NCI-H1930 (cell line): ENCODE measurements at regions not wholly inside any gene's neighbourhood (a gene's known extent, or its start where the extent isn't known, plus 50 kb on each side); places are given as distances from the start of the nearest gene placed in this dataset.
"Not testable (repeated sequence)": the region's sequence is repeated elsewhere in the genome, so short reads cannot be mapped to it uniquely, and the experiment has no call there.

Experiments
- DNase-seq, 2 experiments: peaks; one replicate each; lab custom pipeline; 2025; lab: John Stamatoyannopoulos, UW

DNA sequence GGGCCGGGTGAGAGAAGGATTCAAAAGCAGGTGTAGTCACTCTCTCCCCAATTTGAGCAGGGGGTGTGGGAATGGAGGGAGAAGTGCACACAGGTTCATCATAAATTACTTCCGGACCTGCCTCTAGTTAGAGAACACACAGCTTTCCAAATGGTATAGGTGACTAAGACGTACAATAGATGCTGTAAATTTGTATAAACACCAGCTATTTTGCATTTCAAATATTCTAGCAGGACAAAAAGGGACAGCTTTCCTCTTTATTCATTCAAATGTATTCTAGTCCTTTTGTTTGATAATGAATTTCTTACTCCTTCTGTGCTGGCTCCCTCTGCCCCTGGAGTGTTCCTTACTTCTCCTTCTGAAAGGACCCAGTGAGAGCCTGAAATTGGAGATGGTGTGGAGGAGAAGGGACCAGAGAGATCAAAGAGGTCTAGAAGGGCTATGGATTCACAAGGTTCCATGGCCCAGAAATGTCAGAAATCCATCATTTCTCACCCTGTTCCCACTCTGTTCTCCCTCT, 53.2 kb upstream of the SH3BP4 start:
- DNase-seq, result no peak

DNA sequence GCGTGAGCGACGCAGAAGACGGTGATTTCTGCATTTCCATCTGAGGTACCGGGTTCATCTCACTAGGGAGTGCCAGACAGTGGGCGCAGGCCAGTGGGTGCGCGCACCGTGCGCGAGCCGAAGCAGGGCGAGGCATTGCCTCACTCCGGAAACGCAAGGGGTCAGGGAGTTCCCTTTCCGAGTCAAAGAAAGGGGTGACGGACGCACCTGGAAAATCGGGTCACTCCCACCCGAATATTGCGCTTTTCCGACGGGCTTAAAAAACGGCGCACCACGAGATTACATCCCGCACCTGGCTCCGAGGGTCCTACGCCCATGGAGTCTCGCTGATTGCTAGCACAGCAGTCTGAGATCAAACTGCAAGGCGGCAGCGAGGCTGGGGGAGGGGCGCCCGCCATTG, 63.4 kb upstream of the SH3BP4 start:
- not testable (repeated sequence) for DNase-seq

DNA sequence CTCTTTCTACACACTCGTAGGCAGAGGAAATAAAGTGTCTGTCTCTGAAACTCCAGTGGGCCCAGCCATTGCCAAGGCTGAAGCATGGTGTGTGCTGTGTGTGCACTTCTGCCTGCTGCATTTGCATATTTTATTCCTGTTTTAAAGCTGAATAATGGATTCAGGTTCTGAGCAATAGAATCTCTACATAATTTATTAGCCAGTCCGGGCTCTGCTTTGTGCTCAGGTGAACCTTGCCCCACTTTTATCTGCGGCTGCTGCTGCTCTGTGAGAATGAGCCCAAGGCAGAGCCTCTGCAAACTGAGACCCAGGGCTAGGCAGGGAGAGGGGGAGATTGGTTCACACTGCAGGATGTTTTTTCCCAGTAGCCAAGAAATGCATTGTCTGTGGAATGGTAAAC, 64.6 kb upstream of the SH3BP4 start:
- DNase-seq, result no peak

DNA sequence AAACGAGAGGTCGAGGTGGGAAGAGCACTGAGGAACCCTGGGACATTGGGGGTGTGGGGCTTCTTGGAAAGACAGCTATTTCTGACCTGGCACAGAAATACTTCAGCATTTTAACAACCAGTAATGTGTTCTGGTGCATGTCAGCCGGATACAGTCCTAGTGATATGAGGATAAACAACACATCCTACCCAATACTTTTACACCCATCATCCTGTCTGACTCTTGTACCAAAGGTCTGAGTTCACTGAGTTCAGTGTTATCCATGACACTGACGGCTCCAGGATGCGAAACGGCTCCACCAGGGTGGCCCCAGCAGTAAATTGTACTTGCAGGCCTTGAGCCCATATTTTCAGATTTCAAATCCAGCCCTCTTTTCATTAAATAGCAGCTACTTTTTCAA, 65.9 kb upstream of the SH3BP4 start:
- DNase-seq, result no peak

DNA sequence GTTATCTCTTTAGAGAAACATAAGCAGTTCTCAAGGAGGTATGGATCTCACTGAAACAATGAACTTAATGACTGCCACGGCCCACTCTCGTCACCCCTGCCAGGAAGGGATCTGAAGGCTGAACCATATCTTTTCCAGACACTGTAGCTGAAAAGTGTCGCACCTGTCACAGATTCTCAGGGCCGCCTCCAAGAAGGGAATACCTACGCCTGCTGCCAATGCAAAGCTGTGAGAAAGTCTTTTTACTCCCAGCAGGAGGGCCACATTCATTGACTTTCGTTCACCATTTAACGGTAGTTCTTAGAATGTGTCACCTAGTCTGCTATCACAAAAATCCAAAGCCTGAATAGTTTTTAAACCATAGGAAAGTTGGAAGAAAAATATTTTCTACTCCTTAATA, 66.7 kb upstream of the SH3BP4 start:
- no peak for DNase-seq

DNA sequence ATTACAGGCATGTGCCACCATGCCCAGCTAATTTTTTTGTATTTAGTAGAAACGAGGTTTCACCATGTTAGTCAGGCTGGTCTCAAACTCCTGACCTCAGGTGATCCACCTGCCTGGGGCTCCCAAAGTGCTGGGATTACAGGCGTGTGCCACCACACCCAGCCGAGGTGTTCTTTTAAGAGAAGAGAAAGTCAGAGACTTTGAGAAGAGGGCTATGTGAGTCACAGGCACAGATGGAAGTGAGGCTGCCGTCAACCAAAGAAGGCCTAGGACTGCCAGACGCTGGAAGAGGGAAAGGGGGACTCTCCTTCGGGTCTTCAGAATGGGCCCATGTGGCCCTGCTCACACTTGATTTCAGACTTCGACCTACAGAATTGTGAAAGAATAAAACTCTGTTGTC, 67.2 kb upstream of the SH3BP4 start:
- no peak for DNase-seq

DNA sequence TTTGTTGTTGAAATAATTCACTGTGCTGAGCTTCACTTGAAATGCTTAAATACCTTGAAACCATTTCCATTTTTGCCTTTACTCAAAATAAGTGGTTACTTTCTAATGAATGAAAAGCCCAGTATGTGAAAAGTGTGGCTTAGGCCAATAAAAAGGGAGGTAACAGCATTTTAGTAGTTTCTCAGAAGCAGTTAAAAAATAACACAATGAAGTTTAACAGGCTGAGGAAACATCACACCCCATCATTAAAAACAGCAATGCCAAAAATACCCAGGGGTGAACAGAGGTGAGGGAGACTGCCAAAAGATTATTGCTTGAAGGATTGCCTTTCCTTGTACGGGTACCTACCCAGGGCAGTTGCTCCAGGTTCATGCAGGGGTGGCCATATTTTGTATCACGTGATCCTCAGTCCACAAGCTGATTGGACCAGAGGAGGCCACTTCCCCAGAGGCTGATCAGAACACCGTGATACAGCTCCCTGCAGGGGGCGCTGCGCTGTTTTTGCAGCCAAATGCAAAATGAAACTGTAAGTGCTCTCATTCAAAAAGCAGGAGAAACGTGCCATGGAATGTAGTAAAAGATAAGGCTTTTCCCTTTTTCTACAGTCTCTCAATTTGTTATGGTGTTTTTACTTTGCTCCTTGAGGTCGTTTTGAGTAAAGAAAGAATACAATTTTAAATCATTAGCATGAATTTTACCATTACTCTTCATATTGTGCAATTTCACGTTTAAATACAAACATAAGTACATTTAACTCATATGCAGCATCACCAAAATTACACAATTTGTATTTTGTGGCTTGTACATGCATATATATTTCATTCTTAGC, 70.2 kb upstream of the SH3BP4 start:
- peak; percentile 29 to 34 for DNase-seq

DNA sequence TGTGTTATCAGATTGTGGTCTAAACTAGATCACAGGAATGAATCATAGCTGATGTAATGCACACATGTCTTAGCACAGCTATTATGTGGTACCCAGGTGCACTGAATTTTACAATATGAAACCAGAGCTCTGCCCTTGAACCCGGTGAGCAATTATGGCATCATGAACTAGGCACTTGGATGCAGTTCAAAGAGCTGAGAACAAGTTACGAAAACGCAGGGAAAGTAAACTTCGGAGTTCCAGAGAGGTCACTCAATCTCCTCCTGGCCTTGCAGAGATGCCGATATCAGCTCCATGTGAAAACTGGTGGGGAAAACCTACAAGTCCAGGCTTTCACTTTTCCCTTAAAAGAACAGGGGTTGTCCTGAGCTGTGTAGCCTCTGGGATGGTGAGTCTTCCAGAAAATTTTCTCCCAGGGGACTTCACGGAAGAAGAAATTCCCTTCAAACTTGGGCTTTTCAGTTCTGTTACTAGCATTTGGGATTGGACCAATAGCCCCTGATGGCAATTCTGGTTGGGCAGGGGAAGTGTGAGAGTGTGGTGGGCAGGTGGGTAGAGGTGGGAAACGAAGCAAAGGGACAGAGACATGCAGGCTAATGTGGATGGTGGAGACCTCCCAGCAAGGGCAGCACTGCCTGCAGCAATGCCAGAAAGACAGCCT, 71.1 kb upstream of the SH3BP4 start:
- no peak for DNase-seq

DNA sequence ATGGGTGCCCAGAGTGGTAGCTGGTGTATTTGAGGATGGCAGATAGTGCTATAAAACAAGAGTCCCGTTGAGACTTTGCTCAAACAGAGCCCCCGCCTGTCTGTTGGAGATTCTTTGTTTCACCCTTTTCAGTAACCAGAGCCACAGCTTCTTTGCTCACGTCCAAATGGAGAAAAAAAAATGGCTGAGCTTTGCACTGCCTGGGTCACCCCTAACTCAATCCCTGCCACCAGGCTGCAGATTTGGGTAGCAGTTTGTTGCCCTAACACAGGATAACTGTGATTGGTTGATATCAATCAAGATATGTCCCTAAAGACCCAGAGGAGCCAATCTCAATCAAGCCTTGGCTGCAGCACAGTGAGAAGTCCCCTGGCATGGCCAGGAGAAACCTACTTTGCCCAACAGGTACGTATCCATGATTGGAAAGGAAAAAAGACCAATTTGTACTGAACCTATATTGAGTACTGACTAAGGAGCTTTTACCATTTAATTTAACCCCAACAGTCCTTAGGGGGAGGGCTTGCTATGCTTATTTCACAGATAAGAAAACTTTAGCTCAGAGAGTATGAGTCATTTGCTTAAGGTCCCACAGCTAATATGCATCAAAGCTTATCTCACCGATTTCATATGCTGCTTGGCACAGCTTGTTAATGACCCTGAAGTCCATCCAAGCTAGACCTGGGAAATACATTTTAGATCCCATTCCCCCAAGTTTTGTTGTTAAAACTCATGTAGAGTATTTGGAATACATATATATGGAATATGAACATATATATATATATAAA, 72.0 kb upstream of the SH3BP4 start:
- no peak for DNase-seq

DNA sequence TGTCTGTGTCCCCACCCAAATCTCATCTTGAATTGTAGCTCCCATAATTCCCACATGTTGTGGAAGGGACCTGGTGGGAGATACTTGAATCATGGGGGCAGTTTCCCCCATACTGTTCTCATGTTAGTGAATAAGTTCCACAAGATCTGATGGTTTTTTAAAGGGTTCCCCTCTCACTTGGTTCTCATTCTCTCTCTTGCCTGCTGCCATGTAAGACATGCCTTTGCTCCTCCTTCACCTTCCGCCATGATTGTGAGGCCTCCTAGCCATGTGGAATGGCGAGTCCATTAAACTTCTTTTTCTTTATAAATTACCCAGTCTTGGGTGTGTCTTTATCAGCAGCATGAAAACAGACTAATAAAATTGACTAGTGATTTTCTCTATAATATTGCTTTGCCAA, 75.2 kb upstream of the SH3BP4 start:
- DNase-seq, result not testable (repeated sequence)

DNA sequence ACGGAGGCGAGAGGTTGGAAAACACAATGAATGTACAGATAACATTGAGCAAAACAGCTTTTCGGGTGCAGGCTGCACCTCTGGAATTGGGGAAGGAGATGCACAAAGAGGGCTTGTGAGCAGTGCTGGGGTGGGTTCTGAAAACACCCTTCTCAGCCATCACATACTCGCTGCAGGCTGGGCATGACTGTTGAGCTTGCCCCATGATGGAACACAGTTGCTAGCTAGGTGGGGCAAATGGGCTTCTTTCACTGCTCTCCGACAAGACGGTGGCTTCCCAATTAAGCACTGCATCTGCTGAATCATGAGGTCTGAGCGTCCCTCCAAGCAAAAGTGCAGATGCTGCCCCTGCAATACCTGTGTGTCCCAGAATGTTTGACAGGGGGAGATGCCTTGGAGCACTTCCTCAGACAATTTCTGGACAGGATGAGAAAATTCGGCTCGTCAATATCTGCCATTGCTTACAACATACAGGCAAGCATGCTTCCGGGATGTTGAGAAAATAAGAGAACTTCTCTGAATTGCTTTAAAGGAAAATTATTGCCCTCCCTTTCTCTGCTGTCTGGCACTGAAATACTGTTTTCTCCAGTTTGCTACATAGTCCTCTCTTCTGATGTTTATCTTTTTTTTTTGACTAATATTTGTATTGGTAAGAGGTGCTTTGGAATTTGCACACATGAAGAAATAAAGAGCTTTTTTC, 77.3 kb upstream of the SH3BP4 start:
- DNase-seq, result no peak

DNA sequence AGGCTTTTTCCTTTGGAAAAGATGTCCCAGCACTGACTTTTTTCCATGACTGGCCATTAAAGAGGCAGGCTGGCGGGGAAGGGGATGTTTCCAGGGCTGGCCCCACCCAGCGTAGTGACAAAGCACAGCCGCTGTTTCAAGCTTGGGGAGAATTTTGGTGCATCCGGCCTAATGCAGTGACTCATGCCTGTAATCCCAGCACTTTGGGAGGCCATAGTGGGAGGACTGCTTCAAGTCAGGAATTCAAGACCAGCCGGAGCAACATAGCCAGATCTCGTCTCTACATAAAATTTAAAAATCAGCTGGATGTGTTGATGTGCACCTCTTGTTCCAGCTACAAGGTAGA, 78.0 kb upstream of the SH3BP4 start:
- no peak for DNase-seq

DNA sequence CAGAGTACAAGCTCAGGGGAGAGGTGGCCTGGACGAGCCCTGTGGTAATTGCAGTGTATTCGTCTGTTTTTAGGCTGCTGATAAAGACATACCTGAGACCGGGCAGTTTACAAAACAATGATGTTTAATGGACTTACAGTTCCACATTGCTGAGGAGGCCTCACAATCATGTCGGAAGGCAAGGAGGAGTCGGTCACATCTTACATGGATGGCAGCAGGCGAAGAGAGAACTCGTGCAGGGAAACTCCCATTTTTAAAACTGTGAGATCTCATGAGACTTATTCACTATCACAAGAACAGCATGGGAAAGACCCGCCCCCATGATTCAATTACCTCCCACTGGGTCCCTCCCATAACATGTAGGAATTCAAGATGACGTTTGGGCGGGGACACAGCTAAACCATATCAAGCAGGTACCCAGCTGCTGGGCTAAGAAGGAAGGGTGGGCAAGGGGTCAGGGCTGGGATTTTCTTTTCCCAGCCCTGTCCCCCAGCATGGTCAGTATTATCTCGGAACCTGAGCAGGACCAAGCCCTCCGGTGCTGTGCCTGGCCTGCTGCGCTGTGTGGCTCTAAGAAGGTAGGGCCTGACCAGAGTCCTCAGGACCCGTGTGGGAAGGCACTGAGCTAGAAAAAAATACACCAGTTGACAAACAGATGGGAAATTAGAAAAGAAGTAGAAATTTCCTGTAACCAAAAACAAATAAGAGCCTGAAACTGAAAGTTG, 78.6 kb upstream of the SH3BP4 start:
- no peak for DNase-seq

DNA sequence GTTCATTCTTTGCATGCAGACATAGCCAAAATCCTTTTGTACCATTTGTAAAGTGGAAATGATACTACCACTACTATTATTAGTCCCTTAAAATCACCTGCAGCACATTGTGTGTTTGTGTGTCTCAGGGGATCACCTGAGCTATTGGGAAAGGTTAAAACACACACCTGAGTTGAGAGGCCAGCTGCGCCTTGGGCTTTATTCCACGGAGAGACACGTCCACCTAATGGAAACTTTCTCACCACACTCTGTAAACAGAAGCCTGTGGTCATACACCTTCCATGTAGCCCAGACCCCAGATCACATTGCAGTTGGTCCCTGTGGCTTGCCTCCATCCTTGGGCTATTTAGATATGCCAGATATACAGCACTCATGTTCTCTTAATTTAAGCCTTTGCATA, 81.8 kb upstream of the SH3BP4 start:
- no peak for DNase-seq

DNA sequence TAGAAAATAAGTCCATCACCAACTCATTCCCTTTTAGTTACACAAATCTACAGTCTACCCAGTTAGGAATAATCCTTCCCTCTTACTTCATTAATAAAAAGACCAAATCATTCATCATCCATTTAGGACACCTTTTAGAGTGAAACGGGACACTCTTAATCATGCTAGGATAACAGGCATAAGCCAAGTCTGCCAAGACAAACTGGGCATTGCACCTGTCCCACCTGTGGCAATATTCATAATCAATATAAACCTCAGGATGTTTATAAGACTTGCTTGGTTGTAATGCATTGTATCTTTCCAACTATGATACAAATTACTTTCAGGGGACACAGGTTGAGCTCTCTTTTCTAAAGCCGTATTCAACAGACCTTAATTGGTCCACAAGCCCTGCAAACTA, 82.7 kb upstream of the SH3BP4 start:
- DNase-seq, result no peak

DNA sequence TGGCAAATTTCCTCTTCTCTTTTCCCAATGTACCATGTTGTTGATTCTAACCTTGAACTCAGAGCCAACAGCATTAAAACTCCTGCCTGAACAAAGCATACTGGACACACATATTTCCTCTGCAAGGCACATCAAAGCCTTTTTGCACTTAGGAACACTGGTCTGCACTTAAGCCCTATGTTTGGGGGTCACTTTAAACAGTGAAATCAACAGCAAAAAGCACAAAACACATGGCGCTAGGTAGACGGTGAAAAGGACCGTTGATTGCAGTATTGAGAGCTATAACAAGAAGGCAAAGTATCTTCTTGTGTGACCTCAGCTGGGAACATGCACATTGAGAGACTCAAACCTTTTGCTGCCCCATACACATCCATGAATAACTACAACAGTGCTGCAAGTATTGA, 83.9 kb upstream of the SH3BP4 start:
- no peak for DNase-seq

DNA sequence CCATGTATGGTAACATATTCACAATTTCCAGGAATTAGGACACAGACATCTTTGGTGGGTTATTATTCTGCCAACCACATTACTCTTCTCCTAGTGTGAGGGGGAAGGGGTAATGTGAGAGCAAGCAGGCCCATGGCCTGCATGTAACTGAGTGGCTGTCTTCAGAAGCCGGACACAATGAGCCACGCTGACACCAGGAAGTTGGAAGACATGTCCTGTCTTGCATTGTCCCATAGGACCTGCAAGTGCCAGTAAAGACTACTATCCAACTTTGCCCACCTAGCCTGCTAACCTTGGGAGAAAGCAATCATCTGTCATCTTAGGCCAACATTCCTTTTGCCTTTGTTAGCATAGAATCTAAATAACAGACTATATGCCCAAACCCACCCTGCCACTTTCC, 86.2 kb upstream of the SH3BP4 start:
- DNase-seq, result no peak

DNA sequence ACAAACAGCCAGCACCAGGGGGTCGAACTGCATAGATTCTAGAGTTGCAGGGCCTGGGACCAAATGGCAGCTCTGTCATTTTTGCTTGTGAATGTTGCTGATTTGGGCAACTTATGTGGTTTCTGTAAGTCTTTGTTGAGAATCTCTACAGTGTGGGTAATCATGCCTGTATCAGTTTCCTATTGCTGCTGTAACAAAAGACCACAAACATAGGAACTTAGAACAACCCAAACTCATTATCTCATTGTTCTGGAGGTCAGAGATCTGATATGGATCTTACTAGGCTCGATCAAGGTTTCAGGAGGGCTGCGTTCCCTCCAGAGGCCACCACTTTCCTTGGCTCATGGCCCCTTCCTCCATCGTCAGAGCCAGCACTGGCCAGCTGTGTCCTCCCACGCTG, 86.8 kb upstream of the SH3BP4 start:
- no peak for DNase-seq

DNA sequence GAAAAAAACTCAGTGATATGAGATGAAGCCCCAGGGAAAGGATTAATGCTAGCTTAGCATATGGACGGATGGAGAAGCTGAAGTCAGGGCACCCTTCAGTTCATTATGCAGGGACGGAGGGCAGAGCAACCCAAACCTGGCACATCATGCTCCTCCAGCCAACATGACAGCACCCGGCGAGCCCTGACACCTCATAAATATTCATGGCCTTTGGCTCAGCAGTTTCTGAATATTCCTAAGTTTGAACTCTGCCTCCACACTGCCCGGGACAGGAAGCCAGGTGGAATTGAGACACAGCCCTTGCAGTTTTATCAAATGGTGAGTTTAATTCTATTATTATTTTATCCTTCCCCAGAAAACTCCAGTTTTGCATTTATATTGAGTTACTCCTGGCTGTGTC, 87.3 kb upstream of the SH3BP4 start:
- no peak for DNase-seq

DNA sequence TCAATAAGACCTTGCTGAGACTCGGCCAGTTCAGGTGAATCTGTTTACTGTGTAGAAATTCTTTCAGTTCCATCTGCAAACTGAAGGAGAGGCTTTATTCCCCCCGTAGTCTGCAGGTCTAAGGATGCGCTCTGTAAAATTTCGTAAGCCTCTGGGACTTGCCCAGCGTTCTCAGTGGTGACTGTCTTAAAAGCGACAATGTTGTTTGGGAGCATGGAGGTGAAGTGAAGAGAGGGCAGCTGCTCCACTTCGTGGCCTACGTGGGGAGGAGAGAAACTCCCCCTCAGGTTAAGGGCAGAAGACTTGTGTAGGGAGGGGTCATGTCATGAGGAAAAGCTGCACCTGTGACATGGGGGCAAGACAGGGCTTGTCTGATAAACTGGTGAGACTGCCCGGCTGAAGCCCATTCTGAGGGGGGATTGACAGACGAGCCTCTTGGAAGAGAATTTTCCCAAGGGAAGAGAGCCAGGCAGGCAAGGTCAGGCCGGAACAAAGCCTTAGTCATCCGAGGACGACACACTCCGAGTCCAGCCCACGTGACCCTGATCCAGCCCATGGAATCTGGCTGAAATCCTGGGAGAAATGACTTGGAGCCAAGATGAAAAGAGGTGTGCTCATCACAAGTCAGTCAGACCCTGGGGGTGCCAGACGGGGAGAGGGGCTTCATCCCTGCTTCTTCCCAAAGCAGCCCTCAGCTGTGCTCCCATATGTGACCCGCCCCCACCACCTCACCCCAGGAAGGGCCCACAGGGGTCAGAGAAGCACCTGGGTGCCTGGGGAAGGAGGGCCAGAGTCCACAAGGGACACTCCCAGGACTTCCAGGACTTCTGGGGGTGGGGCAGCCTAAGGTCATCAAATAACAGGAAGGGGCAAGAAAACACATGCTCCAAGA, 88.5 kb upstream of the SH3BP4 start:
- no peak for DNase-seq
